Activated CD8-positive, alpha-beta memory T cell treated with anti-CD3 and anti-CD28 coated beads, Interleukin-2, amount 50 U/mL, for 1 hour (primary cell): ENCODE measurements at regions not wholly inside any gene's neighbourhood (a gene's known extent, or its start where the extent isn't known, plus 50 kb on each side); places are given as distances from the start of the nearest gene placed in this dataset.
"Not testable (repeated sequence)": the region's sequence is repeated elsewhere in the genome, so short reads cannot be mapped to it uniquely, and the experiment has no call there.

Source experiments
- DNase-seq: peaks from one replicate; pipeline ENCODE4 v3.0.0-alpha.2; 2020; ENCODE audit errors: extremely low read depth

DNA sequence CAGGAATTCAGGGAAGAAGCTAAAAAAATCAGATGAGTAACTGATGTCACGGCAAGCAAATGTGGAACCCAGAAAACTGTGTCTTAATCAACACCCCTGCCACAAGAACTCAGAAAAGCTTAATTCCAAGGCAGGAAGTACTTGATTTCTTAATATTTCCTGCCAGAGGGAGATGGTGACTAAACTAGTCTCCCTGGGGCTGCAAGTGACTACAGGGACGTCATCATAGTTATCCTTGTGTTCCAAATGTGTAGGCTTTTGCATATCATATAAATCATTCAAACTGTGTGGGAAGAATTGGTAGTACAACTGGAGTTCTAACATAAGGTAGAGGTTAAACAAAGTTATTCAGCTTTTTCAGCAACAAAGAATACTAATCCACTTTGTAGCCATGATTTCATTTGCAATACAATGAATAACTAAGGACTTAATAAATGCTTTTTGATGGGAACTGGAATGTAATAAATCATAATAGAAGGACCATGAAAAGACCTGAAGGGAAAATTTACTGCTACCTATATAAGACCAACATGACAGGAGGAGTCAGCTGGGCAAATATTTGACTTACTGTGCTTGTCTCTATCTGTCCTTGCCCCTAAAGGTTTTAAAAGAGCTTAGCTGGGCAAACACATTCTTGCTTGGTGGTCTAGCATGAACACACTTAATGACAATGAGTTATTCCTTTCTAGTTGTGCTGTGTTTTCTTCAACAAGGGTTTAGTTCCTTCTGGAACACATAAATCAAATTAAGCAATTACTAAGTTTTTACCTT is 76.0 kb upstream of the NECTIN3 start:
- no peak for DNase-seq

DNA sequence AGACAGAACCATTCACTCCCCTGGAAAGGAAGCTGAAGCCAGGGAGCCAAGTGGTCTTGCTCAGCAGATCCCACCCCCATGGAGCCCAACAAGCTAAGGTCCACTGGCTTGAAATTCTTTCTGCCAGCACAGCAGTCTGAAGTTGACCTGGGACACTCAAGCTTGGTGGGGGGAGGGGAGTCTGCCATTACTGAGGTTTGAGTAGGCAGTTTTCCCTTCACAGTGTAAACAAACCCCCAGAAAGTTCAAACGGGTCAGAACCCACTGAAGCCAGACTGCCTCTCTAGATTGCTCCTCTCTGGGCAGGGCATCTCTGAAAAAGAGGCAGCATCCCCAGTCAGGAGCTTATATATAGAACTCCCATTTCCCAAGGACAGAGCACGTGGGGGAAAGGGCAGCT is 72.8 kb upstream of the NECTIN3 start:
- not testable (repeated sequence) for DNase-seq

DNA sequence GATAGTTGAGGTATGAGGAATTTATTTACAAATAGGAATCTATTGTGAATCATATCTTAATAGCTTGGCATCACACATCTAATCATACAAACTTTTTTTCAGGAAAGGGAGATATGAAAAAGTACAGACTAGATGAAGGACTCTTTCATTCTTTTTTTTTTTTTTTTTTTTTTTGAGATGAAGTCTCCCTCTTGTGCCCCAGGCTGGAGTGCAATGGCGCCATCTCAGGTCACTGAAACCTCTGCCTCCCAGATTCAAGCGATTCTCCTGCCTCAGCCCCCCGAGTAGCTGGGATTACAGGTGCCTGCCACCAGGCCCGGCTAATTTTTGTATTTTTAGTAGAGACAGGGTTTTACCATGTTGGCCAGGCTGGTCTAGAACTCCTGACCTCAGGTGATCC is 65.1 kb upstream of the NECTIN3 start:
- not testable (repeated sequence) for DNase-seq

DNA sequence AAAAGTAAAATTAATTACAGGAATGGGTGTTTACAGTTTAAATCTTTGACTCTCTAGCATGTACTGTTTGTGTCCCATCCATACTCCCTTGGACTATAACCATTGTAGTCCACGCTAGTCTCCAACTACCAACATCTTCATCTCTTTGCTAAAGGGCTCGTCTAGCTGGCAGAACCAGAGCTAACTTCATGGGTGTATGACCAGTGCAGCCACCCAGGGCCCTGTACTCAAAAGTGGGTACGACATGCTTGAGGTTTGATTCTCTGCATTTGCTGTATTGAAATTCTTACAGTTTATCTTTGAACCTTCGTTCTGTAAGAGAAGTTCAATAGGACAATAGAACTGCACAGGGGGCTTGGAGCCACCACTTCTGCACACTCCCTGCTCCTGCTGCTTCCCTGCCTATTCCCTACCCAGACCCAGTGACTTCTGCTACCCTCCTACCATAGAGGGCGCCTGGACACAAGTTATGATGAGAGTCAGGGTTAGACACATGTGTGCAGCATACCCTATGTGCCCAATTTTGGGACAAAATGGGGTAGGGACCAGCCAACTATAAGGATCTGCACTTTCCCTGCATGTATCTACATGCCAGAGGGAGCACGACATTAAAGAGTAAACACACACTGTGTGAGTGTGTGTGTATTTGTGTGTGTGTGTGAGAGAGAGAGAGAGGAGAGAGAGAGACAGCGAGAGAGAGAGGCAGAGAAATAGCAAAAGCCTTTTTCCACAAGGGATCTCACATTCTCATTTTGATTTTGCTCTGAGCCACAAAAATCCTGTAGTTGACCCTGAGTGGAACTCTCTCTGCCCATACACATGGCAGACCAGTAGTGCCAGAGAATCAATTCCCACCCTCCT is 59.0 kb upstream of the NECTIN3 start:
- no peak for DNase-seq
